Liver (tissue), 8 donors: ENCODE measurements at regions not wholly inside any gene's neighbourhood (a gene's known extent, or its start where the extent isn't known, plus 50 kb on each side); places are given as distances from the start of the nearest gene placed in this dataset.
"Not testable (repeated sequence)": the region's sequence is repeated elsewhere in the genome, so short reads cannot be mapped to it uniquely, and the experiment has no call there.

Source experiments
- DNase-seq: peaks from one replicate; pipeline ENCODE4 v3.0.0-alpha.2; 2017; ENCODE audit warnings: low spot score
- H3K27ac ChIP-seq, 2 donors: one replicate each; pipeline ENCODE4 v1.7.0; 2013; ENCODE audit warnings: inconsistent platforms in 2 of 2, low read length in 2 of 2, control low read depth in 1 of 2, low read depth in 1 of 2, mild to moderate bottlenecking in 1 of 2
- H3K27me3 ChIP-seq, 4 donors: one replicate each; pipeline versions ENCODE4 v1.6.1 to v1.7.0; 2013; ENCODE audit warnings: low read length in 3 of 4, inconsistent platforms in 1 of 4, mild to moderate bottlenecking in 1 of 4, moderate library complexity in 1 of 4; ENCODE audit not compliant: control insufficient read depth in 4 of 4, insufficient read depth in 4 of 4
- H3K36me3 ChIP-seq, 4 donors: one replicate each; pipeline versions ENCODE4 v1.6.1 to v1.7.0; 2013; ENCODE audit warnings: low read length in 3 of 4, mild to moderate bottlenecking in 3 of 4, low read depth in 1 of 4, moderate library complexity in 1 of 4; ENCODE audit not compliant: control insufficient read depth in 4 of 4, insufficient read depth in 3 of 4
- H3K4me1 ChIP-seq, 4 donors: one replicate each; pipeline versions ENCODE4 v1.6.1 to v1.7.0; 2013; ENCODE audit warnings: low read length in 3 of 4, mild to moderate bottlenecking in 3 of 4, moderate library complexity in 1 of 4; ENCODE audit not compliant: control insufficient read depth in 4 of 4, insufficient read depth in 4 of 4
- H3K4me3 ChIP-seq, 3 donors: one replicate each; pipeline versions ENCODE4 v1.6.1 to v1.7.0; 2013; ENCODE audit warnings: low read length in 3 of 3, control low read depth in 1 of 3, low read depth in 1 of 3, mild to moderate bottlenecking in 1 of 3
- H3K9ac ChIP-seq, 2 donors: one replicate each; pipeline ENCODE4 v1.7.0; 2013; ENCODE audit warnings: low read length in 2 of 2, mild to moderate bottlenecking in 2 of 2, moderate library complexity in 2 of 2, control low read depth in 1 of 2, low read depth in 1 of 2
- H3K9me3 ChIP-seq, 4 donors: one replicate each; pipeline versions ENCODE4 v1.6.1 to v1.7.0; 2013; ENCODE audit warnings: low read length in 3 of 4; ENCODE audit not compliant: control insufficient read depth in 4 of 4
- CTCF ChIP-seq: fragments of 150-350 bp; IDR thresholded peaks from 2 replicates; pipeline ENCODE4 v1.5.1; 2017; ENCODE audit warnings: improper control_type of control experiment, low read depth, low read length; ENCODE audit not compliant: missing input control
- EGR1 ChIP-seq, 2 donors: IDR thresholded peaks; 2 replicates each; pipeline ENCODE4 v1.6.1; 2016 to 2018; ENCODE audit warnings: antibody characterized with exemption in 2 of 2, low read depth in 2 of 2
- FOXA1 ChIP-seq: IDR thresholded peaks from 2 replicates; pipeline ENCODE4 v1.6.1; 2016; ENCODE audit warnings: antibody characterized with exemption
- FOXA2 ChIP-seq: IDR thresholded peaks from 2 replicates; pipeline ENCODE4 v1.6.1; 2016; ENCODE audit warnings: antibody characterized with exemption
- GABPA ChIP-seq, 2 donors: IDR thresholded peaks in 1 of 2; conservative IDR thresholded peaks in 1 of 2; 2 replicates each; pipeline ENCODE4 v1.6.1; 2016; ENCODE audit warnings: antibody characterized with exemption in 2 of 2, mild to moderate bottlenecking in 1 of 2, moderate library complexity in 1 of 2
- HNF4A ChIP-seq, 2 donors: conservative IDR thresholded peaks; 2 replicates each; pipeline ENCODE4 v1.6.1; 2016; ENCODE audit warnings: antibody characterized with exemption in 2 of 2, mild to moderate bottlenecking in 2 of 2
- HNF4G ChIP-seq: IDR thresholded peaks from 2 replicates; pipeline ENCODE4 v1.6.1; 2016; ENCODE audit warnings: antibody characterized with exemption
- NR2F2 ChIP-seq: IDR thresholded peaks from 2 replicates; pipeline ENCODE4 v1.6.1; 2016; ENCODE audit warnings: antibody characterized with exemption
- RAD21 ChIP-seq, 2 donors: IDR thresholded peaks; 2 replicates each; pipeline ENCODE4 v1.6.1; 2016; ENCODE audit warnings: antibody characterized with exemption in 2 of 2, mild to moderate bottlenecking in 2 of 2
- SP1 ChIP-seq: IDR thresholded peaks from 2 replicates; pipeline ENCODE4 v1.6.1; 2018; ENCODE audit warnings: antibody characterized with exemption, mild to moderate bottlenecking
- TAF1 ChIP-seq: conservative IDR thresholded peaks from 2 replicates; pipeline ENCODE4 v1.6.1; 2016; ENCODE audit warnings: antibody characterized with exemption, mild to moderate bottlenecking
- YY1 ChIP-seq: IDR thresholded peaks from 2 replicates; pipeline ENCODE4 v1.6.1; 2016; ENCODE audit warnings: antibody characterized with exemption, mild to moderate bottlenecking
- ZBTB33 ChIP-seq: IDR thresholded peaks from 2 replicates; pipeline ENCODE4 v1.6.1; 2016; ENCODE audit warnings: antibody characterized with exemption
- WGBS: extraction: QIAGEN DNeasy Blood & Tissue Kit; methylation state at CpG from one replicate; pipeline ENCODE4 v1.1.7; 2013; 5-methylcytosine and 5-hydroxymethylcytosine counted together
- TF ChIP-seq, protein P1 (sequence below): IDR thresholded peaks from 2 replicates; pipeline ENCODE4 v1.6.1; 2016; ENCODE audit warnings: antibody characterized with exemption
- TF ChIP-seq, protein P2 (sequence below): IDR thresholded peaks from 2 replicates; pipeline ENCODE4 v1.6.1; 2016; ENCODE audit warnings: antibody characterized with exemption
- donor health status: healthy.
- donor health status: healthy.
- donor health status: healthy.
- donor health status: healthy.
- donor health status: healthy.

DNA sequence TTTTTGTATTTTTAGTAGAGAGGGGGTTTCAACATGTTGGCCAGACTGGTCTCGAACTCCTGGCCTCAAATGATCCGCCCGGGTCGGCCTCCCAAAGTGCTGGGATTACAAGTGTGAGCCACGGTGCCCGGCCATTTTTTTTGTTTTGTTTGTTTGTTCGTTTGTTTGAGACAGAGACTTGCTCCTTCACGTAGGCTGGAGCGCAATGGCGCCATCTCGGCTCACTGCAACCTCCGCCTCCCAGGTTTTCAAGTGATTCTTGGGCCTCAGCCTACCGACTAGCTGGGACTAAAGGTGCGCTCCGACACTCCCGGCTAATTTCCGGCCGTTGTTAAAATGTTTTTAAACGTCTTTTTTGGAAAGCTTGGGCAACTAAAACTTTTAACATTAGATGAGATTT, 54.0 kb downstream of the SHOC1 start:
- WGBS = 97% methylated on average over 19 of the region's 19 CpGs
- no peak overlapping the region for H3K4me3 ChIP-seq

DNA sequence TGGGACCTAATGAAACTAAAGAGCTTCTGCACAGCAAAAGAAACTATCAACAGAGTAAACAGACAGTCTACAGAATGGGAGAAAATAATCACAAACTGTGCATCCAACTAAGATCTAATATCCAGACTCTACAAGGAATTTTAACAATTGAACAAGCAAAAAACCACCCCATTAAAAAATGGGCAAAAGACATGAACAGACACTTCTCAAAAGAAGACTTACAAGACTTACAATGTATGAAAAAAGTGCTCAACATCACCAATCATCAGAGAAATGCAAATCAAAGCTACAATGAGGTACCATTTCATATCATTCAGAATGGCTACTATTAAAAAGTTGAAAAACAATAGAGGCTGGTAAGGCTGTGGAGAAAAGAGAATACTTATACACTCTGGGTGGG, 58.0 kb downstream of the SHOC1 start:
- H3K36me3 ChIP-seq = no peaks in the 10 kb centered on the region
- H3K27me3 ChIP-seq = no peaks in the 10 kb centered on the region
- no peaks in the 10 kb centered on the region for H3K9me3 ChIP-seq
- H3K4me3 ChIP-seq = no peak overlapping the region
- H3K4me1 ChIP-seq = no peaks in the 10 kb centered on the region
- no peak overlapping the region for H3K27ac ChIP-seq
- TF ChIP-seq ZBTB33 (no peak), GABPA (IDR thresholded peaks at IDR 0.05 in 1 of 2, conservative IDR thresholded peaks at IDR 0.05 in 1 of 2) (no peak)
- DNase-seq = no peak
- H3K9ac ChIP-seq = no peak overlapping the region

More for the DNA sequence above, 54.0 kb downstream of the SHOC1 start:
- Histone ChIP-seq H3K9me3 (no peaks in the 10 kb centered on the region), H3K36me3 (no peaks in the 10 kb centered on the region), H3K27ac (no peak overlapping the region), H3K4me1 (no peaks in the 10 kb centered on the region), H3K27me3 (no peaks in the 10 kb centered on the region), H3K9ac (no peak overlapping the region)
- DNase-seq = no peak
- TF ChIP-seq FOXA2 = no peak
- no peak for TF ChIP-seq YY1
- TF ChIP-seq FOXA1 = no peak
- no peak for TF ChIP-seq HNF4G
- no peak for TF ChIP-seq CTCF
- TF ChIP-seq SP1 = no peak
- no peak for TF ChIP-seq ZBTB33
- no peak for TF ChIP-seq HNF4A (conservative IDR thresholded peaks at IDR 0.05)
- no peak for TF ChIP-seq RAD21 (IDR thresholded peaks at IDR 0.05)
- no peak for TF ChIP-seq GABPA (IDR thresholded peaks at IDR 0.05 in 1 of 2, conservative IDR thresholded peaks at IDR 0.05 in 1 of 2)
- TF ChIP-seq, protein P1, sequence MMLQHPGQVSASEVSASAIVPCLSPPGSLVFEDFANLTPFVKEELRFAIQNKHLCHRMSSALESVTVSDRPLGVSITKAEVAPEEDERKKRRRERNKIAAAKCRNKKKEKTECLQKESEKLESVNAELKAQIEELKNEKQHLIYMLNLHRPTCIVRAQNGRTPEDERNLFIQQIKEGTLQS = no peak
- TF ChIP-seq, protein P2, sequence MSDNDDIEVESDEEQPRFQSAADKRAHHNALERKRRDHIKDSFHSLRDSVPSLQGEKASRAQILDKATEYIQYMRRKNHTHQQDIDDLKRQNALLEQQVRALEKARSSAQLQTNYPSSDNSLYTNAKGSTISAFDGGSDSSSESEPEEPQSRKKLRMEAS = no peak
- TF ChIP-seq NR2F2 = no peak
- no peak for TF ChIP-seq TAF1
- no peak for TF ChIP-seq EGR1 (IDR thresholded peaks at IDR 0.05; ENCODE audit: low read depth in 2 of 2)

GRCh38 chr9:111735344-111735743, 59.4 kb downstream of the SHOC1 start:
- H3K27ac ChIP-seq, DNase-seq, H3K9me3 ChIP-seq, H3K36me3 ChIP-seq, H3K9ac ChIP-seq, H3K27me3 ChIP-seq, H3K4me3 ChIP-seq, H3K4me1 ChIP-seq: not testable (repeated sequence)
- 86% methylated on average over 2 of the region's 2 CpGs for WGBS
